ENCODE measurements at regions not wholly inside any gene's neighbourhood (a gene's known extent, or its start where the extent isn't known, plus 50 kb on each side); places are given as distances from the start of the nearest gene placed in this dataset.

DNA sequence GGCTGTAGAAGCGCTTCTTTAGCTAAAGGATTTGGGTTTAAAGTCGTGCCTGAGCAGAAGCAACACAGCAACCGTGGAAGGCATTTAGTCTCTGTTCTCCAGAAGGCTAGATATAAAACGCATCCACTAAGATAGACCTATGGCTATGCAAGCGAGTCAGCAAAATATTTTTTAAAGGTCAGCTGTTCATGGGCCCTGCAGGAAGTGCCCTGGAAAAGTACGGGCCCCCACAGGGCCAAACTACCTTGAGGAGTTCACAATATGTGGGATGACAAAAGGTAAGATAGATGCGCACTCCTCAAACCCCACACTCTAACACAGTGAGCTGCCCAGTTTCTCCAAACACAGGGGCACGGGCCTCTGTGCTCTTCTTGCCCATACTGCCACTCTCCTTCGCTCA is 261.6 kb downstream of the VPS13C start:
- DNase-seq = no peak

- no peak for DNase-seq
Measured at GRCh38 chr15:61796056-61796455, 264.2 kb downstream of the VPS13C start.

GRCh38 chr15:61794881-61795280 is 265.4 kb downstream of the VPS13C start:
- no peak for DNase-seq

- no peak for DNase-seq
Measured at GRCh38 chr15:61794276-61794675, 266.0 kb downstream of the VPS13C start.

GRCh38 chr15:61784734-61785133 is 275.5 kb downstream of the VPS13C start:
- no peak for DNase-seq

DNA sequence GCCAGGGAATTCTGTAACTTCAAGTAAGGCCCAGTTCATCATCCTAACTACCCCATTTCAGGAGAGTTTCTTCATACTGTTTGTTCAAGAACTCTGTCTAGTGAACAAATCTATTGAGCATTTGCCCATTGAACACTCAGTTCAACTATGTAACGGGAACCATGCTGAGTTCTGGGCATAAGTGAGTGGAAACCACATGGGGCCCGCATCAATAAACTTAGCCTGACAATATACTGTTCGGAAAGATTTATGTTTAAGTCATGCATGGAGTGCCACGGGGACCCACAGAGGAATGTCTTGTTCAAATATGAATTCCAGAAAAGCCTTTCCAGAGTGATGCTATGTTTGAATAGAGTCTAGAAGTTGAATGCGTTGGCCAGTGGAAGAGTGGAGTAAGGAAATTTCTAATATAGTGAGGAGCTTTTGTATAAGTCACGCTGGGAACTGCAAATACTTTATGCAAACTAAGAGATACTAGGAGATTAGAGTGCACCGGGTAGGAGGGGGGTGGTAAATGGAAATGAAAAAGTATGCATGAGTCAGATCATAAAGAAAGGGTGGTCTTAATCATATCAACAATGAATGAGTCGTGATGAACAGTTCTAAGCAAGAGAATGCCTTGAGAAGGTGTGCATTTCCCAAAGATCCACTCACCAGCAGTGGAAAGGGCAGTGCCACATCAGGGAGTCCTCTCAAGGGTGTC is 279.8 kb downstream of the VPS13C start:
- no peak for DNase-seq

- no peak for DNase-seq
Measured at GRCh38 chr15:61777689-61778088, 282.6 kb downstream of the VPS13C start.

- DNase-seq = no peak
Measured at GRCh38 chr15:61769557-61769956, 290.7 kb downstream of the VPS13C start.

DNA sequence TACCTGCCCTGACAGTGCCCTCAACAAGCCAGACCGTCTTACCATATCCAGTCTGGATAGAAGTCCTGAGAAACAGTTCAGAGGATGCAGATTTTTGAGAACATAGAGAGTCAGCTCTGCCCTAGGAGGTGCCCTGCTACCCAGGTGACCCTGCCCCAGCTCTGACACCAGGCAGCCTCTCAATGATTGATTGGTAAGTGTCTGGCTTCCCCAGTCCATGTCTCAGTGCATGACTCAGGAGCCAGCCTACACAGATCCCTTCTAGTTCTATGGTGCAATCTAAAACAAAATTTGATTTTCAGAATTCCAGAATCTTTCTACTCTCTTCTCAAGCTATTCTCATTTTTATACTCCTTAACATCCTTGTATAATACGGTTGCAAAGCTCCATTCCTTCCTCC is 292.1 kb downstream of the VPS13C start:
- no peak for DNase-seq

GRCh38 chr15:61764981-61765380 is 295.3 kb downstream of the VPS13C start:
- no peak for DNase-seq

DNA sequence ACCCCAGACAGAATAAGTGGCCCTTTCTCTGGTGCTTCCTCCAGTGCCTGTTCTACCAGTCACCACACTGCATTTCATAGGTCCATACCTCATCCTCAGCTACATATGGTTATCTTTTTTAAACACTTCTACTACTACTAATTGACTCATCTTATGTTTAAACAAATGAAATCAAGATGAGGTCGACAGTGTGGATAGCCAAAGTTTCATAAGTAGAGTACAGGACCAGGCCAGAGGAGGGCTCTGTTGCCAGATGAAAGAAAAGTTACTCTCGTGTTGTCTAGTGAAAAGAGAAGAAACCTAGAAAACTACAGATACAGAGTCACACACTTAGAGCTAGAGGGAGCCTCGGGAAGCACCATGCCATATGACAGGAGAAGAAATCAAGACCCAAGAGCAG is 296.1 kb downstream of the VPS13C start:
- no peak for DNase-seq

DNA sequence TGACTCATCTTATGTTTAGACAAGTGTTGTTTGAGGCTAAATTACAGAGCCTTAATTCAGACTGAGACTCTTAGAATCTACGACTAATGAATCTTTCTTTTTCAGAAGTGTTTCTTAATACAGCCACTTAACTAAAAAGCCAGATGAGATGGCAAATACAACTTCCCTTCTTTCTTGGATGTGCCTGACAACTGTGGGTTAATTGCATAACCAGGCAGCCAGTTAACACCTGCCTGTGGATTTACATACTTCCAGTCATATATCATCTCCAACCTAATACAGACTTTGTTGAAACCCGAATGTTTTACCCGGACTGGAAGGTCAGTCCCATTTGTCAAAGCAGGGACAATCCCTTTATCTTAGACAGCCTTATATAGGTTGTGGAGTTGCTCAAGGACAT is 297.6 kb downstream of the VPS13C start:
- DNase-seq = no peak

DNA sequence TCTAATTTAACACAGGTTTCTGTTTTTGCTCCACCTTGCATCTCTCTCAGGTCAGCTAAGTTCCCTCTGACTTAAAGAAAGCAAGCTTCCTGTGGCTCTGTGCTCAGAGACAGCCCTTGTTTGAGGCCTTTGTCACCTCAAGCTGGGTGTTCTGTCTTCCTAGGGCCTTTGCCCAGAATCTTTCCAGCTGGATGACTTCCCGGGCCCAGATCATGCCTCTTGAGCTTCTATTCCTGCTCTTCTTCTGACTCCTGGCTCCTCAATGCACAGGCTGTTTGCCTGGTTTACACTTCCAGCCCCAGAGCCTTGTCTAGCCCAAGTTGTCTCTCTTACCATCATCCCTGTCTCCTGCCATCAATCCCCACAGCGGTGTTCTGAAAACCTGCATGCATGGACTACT is 300.6 kb downstream of the VPS13C start:
- no peak for DNase-seq

GRCh38 chr15:61756071-61756820 is 304.0 kb downstream of the VPS13C start:
- no peak for DNase-seq

DNA sequence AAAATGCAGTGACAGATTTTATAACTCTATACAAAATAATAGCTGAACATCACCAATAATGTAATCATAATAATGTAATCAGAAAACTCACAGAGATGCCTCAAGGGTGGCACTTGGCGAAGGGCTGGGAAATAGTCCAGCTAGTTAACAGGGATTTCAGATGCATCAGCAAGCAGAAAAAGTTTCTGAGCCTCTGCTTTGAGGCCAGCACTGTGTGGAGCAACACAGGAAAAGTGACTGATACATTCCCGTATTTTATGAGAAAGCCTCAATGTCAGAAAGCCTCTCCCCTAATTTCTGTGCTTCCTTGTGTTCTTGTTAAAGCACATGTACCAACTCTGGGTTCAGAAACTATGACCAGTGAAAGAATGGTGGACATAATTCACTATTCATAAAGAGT is 304.8 kb downstream of the VPS13C start:
- no peak for DNase-seq

DNA sequence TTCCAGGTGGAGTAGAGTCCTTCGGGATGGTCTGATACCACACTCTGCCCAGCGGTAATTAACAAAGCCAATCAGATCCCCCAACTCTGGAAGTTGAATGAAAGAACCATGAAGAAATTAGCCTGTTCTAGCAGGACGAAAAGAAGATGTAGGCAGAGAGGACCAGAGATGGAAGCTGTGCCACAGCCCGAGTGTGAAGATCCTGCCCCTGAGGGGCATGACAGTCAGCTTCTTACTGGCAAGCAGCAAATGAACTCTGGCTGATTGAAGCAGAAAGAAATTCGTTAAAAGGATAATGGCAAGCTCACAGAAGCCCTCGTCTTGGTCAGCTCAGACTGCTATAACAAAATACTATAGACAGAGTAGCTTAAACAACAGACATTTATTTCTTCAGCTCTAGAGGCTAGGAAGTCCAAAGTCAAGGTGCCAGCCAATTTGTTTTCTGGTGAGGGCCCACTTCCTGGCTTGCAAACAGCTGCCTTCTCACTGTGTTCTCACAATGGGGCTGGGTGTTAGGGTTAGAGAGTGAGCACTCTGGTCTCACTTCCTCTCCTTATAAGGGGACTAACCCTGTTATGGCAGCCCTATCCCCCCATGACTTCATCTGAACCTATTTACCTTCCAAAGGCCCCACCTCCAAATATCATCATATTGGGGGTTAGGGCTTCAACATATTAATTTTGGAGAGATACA is 307.1 kb downstream of the VPS13C start:
- no peak for DNase-seq

- DNase-seq = no peak
Measured at GRCh38 chr15:61752001-61752400, 308.2 kb downstream of the VPS13C start.

DNA sequence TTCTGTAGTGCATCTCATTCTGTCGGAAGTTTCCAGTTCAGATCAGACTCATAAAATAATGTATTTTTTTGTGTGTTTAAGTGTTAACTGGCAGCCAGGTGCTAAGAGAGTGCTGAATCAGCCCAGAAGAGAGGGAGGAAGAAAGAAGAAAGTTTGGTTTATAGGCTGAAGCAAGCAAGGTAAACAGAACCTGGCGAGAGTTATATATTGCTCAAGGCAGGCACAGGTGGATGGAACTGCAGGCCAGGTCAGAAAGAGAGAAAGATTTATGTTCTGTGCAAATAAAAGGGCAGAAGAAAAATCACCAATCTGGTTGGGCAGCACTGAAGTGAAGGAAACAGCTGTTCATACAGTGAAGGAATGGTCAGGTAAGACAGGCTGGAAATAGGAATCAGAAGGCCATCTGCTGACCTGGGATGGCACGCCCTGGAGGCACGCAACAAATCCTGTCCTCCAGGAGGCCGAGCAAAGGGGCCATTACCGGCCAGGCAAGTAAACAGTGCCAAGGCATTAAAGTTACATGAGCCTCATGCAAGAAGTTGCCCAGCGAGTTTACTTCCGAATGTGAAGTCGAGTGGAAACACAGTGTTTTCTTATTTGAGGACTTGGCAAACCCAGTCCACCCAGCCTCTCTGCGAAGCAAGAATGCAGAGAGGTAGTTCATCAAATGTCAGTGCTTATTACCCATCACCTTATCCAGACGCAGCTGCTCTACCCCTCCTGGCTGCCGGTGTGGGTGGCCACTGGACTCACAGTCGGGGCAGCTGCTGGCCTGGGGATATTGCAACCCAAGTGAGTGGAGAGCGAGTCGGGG is 309.8 kb downstream of the VPS13C start:
- DNase-seq = no peak

DNA sequence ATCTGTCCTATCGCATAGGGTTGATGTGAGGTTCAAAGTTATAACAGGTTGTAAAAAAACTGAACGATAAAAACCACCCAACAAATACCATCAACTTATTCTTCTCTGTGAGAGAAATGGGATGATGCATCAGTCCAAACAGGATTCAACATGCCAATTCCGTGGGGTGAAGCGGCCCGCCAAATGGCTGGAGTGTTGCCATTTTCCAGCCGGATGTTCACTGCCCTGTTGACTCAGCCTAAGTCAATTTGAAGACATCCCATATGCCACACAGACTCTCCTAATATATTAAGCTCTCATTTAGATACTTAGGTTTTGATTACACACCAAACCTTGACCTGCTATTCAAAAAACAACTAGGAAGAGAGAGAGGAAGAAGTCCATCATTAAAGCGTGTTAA is 311.1 kb downstream of the VPS13C start:
- DNase-seq = no peak

DNA sequence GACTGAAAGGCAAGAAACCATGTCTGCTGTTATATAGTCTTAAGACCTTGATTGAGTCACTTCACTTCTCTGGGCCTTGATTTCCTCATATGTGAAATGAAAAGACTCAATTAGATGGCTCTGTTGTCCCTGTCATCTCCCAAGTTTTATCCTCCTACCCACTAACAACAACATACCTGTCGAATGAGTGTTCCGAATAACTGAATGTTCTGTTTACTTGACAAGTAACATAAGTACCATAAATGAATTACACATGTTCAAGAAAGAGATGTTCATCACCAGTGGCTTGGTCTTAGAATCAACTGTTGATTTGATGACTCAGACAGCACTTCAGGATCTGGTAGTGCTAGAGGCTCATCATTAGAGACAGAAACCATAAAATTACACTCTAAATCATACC is 311.7 kb downstream of the VPS13C start:
- no peak for DNase-seq

DNA sequence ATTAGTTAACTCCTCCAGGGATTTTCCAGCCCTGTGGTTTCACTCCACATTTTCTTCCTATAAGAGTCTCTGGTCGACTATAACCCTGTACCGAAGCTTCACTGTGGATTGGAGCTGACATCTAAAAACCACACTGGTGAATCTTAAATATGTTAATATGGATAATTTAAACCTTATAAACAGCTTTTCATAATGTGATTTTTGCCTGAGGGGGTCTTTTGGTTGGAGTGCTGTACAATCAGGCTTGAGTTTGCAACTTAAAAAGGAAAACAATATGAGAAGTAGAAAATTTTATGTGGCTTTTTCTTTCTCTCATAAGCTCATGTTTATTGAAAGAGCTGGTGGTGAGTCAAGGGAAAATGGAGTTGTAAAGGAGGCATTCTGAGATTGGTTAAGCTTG is 313.7 kb downstream of the VPS13C start:
- DNase-seq = no peak

- no peak for DNase-seq
Measured at GRCh38 chr15:61743345-61743909, 316.8 kb downstream of the VPS13C start.

GRCh38 chr15:61742591-61742990 is 317.7 kb downstream of the VPS13C start:
- DNase-seq = no peak
